ENCODE measurements at regions not wholly inside any gene's neighbourhood (a gene's known extent, or its start where the extent isn't known, plus 50 kb on each side); places are given as distances from the start of the nearest gene placed in this dataset.

GRCh38 chr12:59113831-59114615, 193.7 kb upstream of the LRIG3 start:
- Mint-ChIP-seq H3K27me3 (ENCODE audit: low read depth) (no peaks in the 10 kb centered on the region), H3K4me1 (peaks cover 2 to 4% of the 10 kb centered on the region in 2 experiments; a peak in 3 of 4 replicates), H3K27ac (0 out of 7 replicates have a peak overlapping the region, but pooled peaks of 2 of the 3 experiments have one; percentile 39 to 68), H3K4me3 (no peak overlapping the region), H3K9me3 (no peaks in the 10 kb centered on the region), H3K36me3 (ENCODE audit: insufficient read depth in 1 of 3, low read depth in 3 of 3) (no peaks in the 10 kb centered on the region; a peak in 1 of 7 replicates)
- H3K4ac ChIP-seq (ENCODE audit: low read depth, low read length) = no peak overlapping the region
- H2BK120ac ChIP-seq (ENCODE audit: low read depth, low read length, poor library complexity, severe bottlenecking) = no peak overlapping the region
- H3T11ph ChIP-seq (ENCODE audit: low read length) = no peak overlapping the region
- no CpG with 5 or more reads among the region's 12 CpGs for WGBS (ENCODE audit: extremely low coverage, insufficient read length, low lambda C conversion rate)
- no peak overlapping the region for H3K27ac ChIP-seq (ENCODE audit: insufficient read length, low read depth, low read length)
- H2BK20ac ChIP-seq (ENCODE audit: low read depth, low read length, poor library complexity, severe bottlenecking) = no peak overlapping the region
- TF ChIP-seq CTCF (conservative IDR thresholded peaks at IDR 0.05) = peak; percentile 96
- H4K91ac ChIP-seq (ENCODE audit: insufficient read length, low read depth, low read length) = no peak overlapping the region
- H3K27me3 ChIP-seq (ENCODE audit: insufficient read depth, low read length) = no peaks in the 10 kb centered on the region
- no peak overlapping the region for H2BK5ac ChIP-seq (ENCODE audit: insufficient read length, low read length)
- no peaks in the 10 kb centered on the region for H3K9me3 ChIP-seq (ENCODE audit: control insufficient read depth, low read depth, low read length)
- H3K56ac ChIP-seq (ENCODE audit: insufficient read length, low read depth, low read length) = no peak overlapping the region
- no peak overlapping the region for H2AFZ ChIP-seq (ENCODE audit: low read length)
- H4K8ac ChIP-seq (replicated peaks; ENCODE audit: insufficient read length, low read depth, low read length) = no peak overlapping the region
- H2BK15ac ChIP-seq (ENCODE audit: low read depth, low read length) = no peak overlapping the region
- H3K4me2 ChIP-seq (ENCODE audit: insufficient read depth, insufficient read length, low read length) = no peak overlapping the region
- DNase-seq = peak; percentile 88
- no peaks in the 10 kb centered on the region for H3K79me1 ChIP-seq (ENCODE audit: insufficient read depth, low read depth, low read length, poor library complexity, severe bottlenecking)
- H3K9ac ChIP-seq (ENCODE audit: extremely low read depth, insufficient read length, low read length) = no peak overlapping the region
- H3K18ac ChIP-seq (ENCODE audit: insufficient read length, low read depth, low read length) = no peak overlapping the region
- H3K14ac ChIP-seq (ENCODE audit: insufficient read depth, low read length) = no peak overlapping the region
- no peaks in the 10 kb centered on the region for H3K23me2 ChIP-seq (ENCODE audit: insufficient read length, low read depth, low read length, poor library complexity, severe bottlenecking)
- no peaks in the 10 kb centered on the region for H4K20me1 ChIP-seq (ENCODE audit: control insufficient read depth, insufficient read depth, insufficient read length)
- no peak overlapping the region for H4K5ac ChIP-seq (ENCODE audit: insufficient read length, low read depth, low read length)
- H3K4me1 ChIP-seq (ENCODE audit: insufficient read depth, low read length) = no peaks in the 10 kb centered on the region; the same call in 1 of the 2 replicates
- no peak overlapping the region for H3K23ac ChIP-seq (ENCODE audit: insufficient read length, low read depth, low read length)
- H2BK12ac ChIP-seq (ENCODE audit: insufficient read length, low read depth, low read length) = no peak overlapping the region
- H2AK5ac ChIP-seq (ENCODE audit: insufficient read length, low read length) = no peak overlapping the region
- H3K79me2 ChIP-seq (ENCODE audit: insufficient read depth, low read length) = no peaks in the 10 kb centered on the region
